ENCODE measurements at regions not wholly inside any gene's neighbourhood (a gene's known extent, or its start where the extent isn't known, plus 50 kb on each side); places are given as distances from the start of the nearest gene placed in this dataset.

- no peak for DNase-seq
These were observed 56.4 kb downstream of the CRYGS start for GRCh38 chr3:186487819-186488218.

- DNase-seq: no peak
These were observed 57.1 kb downstream of the CRYGS start for GRCh38 chr3:186487037-186487436.

GRCh38 chr3:186483611-186484340 lies 60.4 kb downstream of the CRYGS start:
- DNase-seq: no peak

GRCh38 chr3:186481526-186481925 lies 62.7 kb downstream of the CRYGS start:
- no peak for DNase-seq

GRCh38 chr3:186477876-186478275 lies 66.3 kb downstream of the CRYGS start:
- DNase-seq: no peak

DNA sequence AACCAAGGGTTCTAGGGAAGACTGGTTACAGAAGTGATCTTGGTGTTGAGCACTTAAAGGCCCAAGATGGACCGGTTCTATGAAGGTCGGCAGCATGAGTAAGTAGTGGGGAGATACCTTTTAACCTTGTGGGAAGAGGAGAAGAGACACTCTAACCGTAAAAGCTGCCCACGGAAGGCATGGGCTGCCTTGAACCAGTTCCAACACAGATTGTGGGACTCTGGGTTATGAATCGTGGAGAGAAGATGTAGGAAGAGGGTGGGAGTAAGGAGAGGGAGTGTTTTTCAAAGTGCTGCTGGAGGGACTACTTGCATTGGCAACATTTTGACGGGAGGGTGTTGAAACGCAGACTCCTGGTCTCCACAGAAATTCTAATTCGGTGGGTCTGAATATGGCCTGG lies 67.1 kb downstream of the CRYGS start:
- no peak for DNase-seq

GRCh38 chr3:186476541-186476940 lies 67.6 kb downstream of the CRYGS start:
- no peak for DNase-seq

DNA sequence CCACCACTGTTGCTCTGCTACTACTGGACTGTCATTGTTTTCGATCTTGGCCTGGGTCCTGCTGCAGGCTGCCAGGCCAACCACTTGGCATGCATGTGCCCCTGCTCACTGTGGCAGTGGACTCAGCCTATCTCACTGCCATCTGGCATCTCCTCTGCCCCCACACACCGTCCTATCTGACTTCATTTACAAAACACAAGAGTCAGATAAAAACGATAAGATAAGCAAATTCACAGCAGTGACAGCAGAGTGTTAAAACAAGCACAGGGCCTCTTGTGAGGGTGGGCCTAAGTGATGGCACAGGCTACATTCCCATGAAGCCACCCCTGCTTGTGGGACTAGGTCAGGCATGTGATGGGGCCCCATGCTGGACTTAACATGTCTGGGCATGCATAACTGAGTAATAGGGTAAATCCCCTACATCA lies 68.1 kb downstream of the CRYGS start:
- no peak for DNase-seq

DNA sequence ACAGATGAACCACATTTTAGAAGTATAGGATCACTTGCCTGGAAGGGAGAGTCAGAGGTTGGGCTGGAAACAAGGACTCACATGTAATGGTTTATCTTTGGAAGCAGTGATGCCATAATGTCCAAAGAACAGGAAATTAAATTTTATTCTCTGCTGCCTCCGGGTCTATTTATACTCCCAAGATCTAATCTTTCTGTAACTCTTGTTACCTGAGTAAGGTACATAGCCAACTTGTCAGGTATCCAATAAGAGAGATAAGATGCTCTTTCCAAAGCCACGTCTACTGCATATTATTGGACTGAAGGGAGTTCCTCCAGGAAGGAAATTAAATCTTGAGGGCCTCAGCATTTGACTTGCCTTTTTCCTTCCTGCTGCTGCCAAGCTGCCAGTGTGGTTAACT lies 71.0 kb downstream of the CRYGS start:
- DNase-seq: no peak

DNA sequence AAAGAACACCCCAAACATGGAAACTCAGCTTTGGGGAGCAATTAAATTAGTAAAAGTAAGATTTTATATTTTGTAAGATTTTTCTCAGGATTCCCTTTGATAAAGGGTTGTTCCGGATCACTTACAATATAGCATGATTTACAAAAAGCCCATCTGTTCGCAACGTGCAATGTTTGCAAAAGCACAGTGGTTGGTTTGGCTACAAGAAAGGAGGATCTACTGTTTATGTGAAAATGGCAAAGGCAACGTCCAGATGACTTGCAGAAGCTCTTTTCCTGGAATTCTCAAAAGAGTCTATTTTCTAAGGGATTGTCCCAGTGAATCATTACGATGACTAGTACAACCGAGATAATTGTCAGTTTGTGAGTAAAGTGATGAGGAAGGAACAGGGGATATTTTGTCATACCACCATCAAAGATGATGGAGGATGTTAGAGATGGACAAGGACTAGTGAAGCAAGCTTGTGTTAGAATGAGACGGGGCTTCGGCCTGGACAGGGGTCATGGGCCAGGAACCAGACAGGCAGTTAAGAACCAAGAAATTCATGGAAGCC lies 71.6 kb downstream of the CRYGS start:
- no peak for DNase-seq

DNA sequence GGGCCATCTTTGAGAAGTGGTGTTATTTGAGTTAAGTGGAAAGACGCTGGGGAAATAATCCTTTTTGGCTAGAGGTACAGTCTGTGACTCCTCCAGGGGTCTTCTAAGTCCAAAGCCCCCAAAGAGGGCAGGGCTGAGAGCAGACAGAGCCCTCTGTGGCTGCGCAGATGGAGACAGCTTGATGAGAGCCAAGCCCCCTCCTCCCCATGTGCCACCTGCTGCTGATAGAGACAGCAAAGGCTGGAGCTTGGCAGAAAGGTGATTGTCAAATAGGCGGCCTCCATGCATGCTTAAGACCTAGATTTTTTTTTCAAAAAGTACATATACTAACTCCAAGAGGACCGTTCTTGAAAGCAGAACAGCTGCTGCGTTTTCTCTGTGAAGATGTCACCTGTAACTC lies 72.4 kb downstream of the CRYGS start:
- DNase-seq: no peak

DNA sequence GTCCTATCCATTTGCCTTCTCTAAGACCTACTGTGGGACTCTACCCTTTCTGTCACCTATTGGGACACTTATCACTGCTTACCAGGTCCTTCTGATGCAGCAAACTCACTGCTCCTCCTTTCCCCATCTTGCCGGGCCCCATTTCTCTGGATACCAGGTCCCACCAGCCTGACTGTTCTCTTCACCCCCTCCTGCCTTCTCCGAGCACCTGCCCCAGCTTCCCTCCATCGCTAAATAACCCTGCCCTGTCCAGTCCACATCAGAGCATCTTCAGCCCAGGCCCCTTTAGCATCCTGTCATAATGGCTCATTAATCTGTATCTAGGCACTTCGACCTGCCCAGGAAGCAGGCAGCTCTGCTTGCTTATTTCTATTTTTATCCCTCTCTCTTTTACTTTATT lies 74.7 kb downstream of the CRYGS start:
- DNase-seq: no peak

GRCh38 chr3:186467969-186468368 lies 76.2 kb downstream of the CRYGS start:
- no peak for DNase-seq

DNA sequence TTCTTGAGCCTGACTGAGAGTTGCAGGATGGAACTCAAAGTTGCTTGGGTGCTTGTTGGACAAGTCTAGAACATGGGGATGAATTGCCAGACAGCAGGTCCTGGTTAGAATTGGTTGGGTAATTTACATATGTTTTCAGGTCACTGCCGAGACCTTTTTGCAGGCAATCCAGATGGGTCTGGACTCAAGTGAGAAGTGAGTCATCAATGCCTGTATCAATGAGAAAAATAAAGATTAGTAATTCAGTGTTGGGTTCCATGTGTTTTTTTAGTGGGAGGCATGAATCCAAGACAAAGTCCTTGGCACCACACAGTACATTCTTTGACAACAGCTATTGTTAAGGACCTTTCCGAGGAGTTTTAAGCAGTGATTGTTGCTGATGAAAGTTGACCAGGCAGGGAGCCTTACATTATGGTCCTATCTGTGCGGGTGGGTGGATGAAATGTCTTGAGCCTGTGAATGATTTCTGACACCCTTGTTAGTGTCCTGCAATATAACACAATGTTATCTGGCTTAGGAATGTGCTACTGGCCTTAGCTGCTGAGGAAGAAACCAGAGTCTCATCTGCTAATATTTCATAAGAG lies 77.7 kb downstream of the CRYGS start:
- no peak for DNase-seq

GRCh38 chr3:186465508-186465907 lies 78.7 kb downstream of the CRYGS start:
- no peak for DNase-seq

- DNase-seq: no peak
These were observed 79.6 kb downstream of the CRYGS start for GRCh38 chr3:186464424-186465093.

DNA sequence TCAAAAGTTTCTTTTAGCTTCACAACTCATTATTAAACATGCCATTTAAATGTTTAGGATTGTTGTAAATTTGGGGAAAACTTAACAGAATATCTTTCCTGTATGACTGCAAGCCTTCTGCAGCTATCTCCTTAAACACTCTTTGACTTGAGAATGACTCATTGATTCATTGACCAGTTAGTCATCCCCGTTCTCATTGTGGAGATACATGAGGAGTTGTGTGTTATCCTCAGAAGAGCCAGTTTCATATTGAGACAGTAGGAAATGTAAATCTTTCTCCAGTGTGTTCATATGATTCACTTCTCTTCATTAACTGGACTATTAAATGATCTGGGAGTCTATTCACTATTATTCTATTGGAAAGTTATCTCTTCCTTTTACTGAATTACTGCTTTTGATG lies 83.0 kb downstream of the CRYGS start:
- peak; percentile 31 for DNase-seq

GRCh38 chr3:186459108-186459467 lies 85.1 kb downstream of the CRYGS start:
- DNase-seq: no peak

DNA sequence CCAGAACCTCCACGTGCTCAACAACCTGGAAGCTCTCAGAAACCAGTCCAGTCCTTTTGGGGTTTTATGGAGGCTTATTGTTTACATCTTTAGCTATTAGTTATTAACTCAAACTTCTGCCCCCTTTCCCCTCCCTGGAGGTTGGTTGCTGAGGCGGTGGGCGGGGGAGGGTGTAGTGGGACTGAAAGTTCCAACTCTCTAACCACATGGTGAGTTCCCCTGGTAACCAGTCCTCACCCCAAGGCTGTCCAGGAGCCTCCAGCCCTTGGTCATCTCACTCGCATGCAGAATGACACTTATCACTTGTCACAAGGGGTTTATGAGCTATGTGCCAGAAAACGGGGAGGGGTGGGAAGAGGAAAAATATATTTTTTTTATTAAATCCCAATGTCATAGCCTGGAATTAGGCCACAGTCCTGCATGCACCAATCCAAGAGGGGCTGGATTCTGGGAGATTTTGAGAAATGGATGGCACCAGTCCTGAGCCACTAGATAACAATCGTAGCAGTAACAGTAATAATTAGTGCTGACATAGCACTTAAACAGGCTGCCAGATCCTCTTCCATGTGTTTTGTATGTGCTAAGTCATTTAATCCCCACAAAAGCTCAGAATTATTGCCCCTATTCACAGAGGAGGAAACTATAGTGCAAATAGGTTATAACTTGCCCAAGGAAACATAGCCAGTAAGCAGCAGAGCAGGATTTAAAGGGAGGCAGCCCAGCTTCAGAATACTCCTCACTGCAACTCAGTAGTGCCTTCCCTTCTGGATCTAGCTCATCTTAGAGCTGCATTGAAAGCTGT lies 85.7 kb downstream of the CRYGS start:
- no peak for DNase-seq

- DNase-seq: no peak
These were observed 86.9 kb downstream of the CRYGS start for GRCh38 chr3:186457236-186457635.

- no peak for DNase-seq
These were observed 87.4 kb downstream of the CRYGS start for GRCh38 chr3:186456731-186457191.

DNA sequence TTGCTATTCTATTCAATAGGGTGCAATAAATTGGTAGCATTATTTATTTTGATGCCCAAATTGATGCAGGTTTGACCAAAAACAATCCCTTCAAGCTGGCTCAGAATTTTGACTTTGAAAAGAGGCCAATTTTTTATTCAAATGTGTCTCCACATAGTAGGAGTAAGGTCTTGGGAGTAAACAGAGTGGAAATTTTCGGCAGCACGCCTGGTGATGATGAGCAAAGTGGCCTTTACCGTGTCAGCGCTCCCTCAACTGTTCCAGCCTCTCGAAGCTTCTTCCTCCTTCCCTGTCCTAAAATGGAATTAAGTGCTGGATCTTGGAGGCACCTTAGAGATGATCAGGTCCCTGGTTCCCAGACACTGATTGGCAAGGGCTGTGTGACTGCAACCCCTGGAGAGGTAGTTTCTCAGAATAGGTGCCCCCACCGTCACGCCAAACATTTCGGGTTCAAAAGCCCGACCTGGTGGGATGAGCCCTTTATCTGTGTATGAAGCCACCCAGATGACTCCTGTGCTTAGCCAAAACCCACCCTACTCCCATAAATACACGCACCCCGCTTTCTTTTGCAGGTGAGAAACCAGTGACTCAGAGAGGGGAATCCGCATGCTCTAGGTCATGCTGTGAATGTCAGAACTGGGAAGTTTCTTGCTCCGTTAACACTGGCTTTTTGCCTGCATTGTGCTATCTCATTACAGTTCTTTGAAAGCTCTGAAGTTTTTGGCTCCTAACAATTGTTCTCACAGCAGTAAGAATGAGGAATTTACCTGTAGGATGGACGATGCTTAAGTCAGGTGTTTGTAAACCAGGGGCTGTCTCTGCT lies 89.1 kb downstream of the CRYGS start:
- DNase-seq: no peak

Measured in 8988T (cell line).